Suprapubic skin (tissue), 4 donors: ENCODE measurements at regions not wholly inside any gene's neighbourhood (a gene's known extent, or its start where the extent isn't known, plus 50 kb on each side); places are given as distances from the start of the nearest gene placed in this dataset.

Source experiments
- DNase-seq, 2 donors: peaks; one replicate each; pipeline ENCODE4 v3.0.0-alpha.2; 2019; ENCODE audit warnings: low spot score in 2 of 2
- H3K27ac ChIP-seq: fragments of 200-600 bp; sonication (generic); one replicate; pipeline ENCODE4 v1.5.1; 2019
- H3K27me3 ChIP-seq: fragments of 200-600 bp; sonication (generic); one replicate; pipeline ENCODE4 v1.5.1; 2019
- H3K36me3 ChIP-seq: fragments of 200-600 bp; sonication (generic); one replicate; pipeline ENCODE4 v1.5.1; 2019
- H3K4me1 ChIP-seq: fragments of 200-600 bp; sonication (generic); one replicate; pipeline ENCODE4 v1.5.1; 2019
- H3K4me3 ChIP-seq: fragments of 200-600 bp; sonication (generic); one replicate; pipeline ENCODE4 v1.5.1; 2019; ENCODE audit warnings: mild to moderate bottlenecking
- H3K9me3 ChIP-seq: fragments of 200-600 bp; sonication (generic); one replicate; pipeline ENCODE4 v1.5.1; 2019
- CTCF ChIP-seq, 2 donors: fragments of 200-600 bp in 1 of 2; fragments of 450-650 bp in 1 of 2; sonication (generic) in 1 of 2; IDR thresholded peaks; one replicate each; pipeline ENCODE4 v1.5.1; 2016 to 2019; ENCODE audit warnings: antibody characterized with exemption in 2 of 2, mild to moderate bottlenecking in 1 of 2, moderate library complexity in 1 of 2
- EP300 ChIP-seq: sonication (generic); formaldehyde crosslinking; IDR thresholded peaks from one replicate; pipeline ENCODE4 v1.6.1; 2017; ENCODE audit warnings: antibody characterized with exemption
- POLR2A ChIP-seq, 2 donors: fragments of 450-650 bp; IDR thresholded peaks; one replicate each; pipeline ENCODE4 v1.6.1; 2017; ENCODE audit warnings: antibody characterized with exemption in 2 of 2, mild to moderate bottlenecking in 2 of 2, moderate library complexity in 2 of 2
- POLR2AphosphoS5 ChIP-seq, 3 donors: sonication (generic); formaldehyde crosslinking; IDR thresholded peaks; one replicate each; pipeline ENCODE4 v1.6.1; 2017; ENCODE audit warnings: antibody characterized with exemption in 3 of 3
- WGBS: methylation state at CpG from one replicate; pipeline ENCODE4 v1.1.5; 2018; 5-methylcytosine and 5-hydroxymethylcytosine counted together

GRCh38 chr12:68478516-68479260 lies 132.0 kb upstream of the RAP1B start:
- Histone ChIP-seq H3K9me3 (no peaks in the 10 kb centered on the region), H3K27me3 (no peaks in the 10 kb centered on the region), H3K4me3 (no peak overlapping the region), H3K27ac (no peak overlapping the region), H3K36me3 (no peaks in the 10 kb centered on the region), H3K4me1 (no peaks in the 10 kb centered on the region)
- WGBS = 91% methylated on average over 1 of the region's 1 CpG
- DNase-seq = no peak
- TF ChIP-seq CTCF (IDR thresholded peaks at IDR 0.05) (no peak), EP300 (no peak), POLR2A (IDR thresholded peaks at IDR 0.05) (no peak), POLR2AphosphoS5 (IDR thresholded peaks at IDR 0.05) (no peak)

GRCh38 chr12:68479261-68479895 lies 131.3 kb upstream of the RAP1B start:
- H3K4me3 ChIP-seq = no peak overlapping the region
- no peak overlapping the region for H3K27ac ChIP-seq
- no peaks in the 10 kb centered on the region for H3K4me1 ChIP-seq
- H3K9me3 ChIP-seq = no peaks in the 10 kb centered on the region
- WGBS = 29% methylated on average over 4 of the region's 4 CpGs
- H3K36me3 ChIP-seq = no peaks in the 10 kb centered on the region
- DNase-seq = no peak
- no peaks in the 10 kb centered on the region for H3K27me3 ChIP-seq
- TF ChIP-seq POLR2AphosphoS5 (IDR thresholded peaks at IDR 0.05) = no peak
- TF ChIP-seq POLR2A (IDR thresholded peaks at IDR 0.05) = no peak
- TF ChIP-seq CTCF (IDR thresholded peaks at IDR 0.05) = no peak
- TF ChIP-seq EP300 = no peak

GRCh38 chr12:68479896-68480291 lies 130.8 kb upstream of the RAP1B start:
- Histone ChIP-seq H3K27ac (no peak overlapping the region), H3K27me3 (no peaks in the 10 kb centered on the region), H3K9me3 (no peaks in the 10 kb centered on the region), H3K36me3 (no peaks in the 10 kb centered on the region), H3K4me1 (no peaks in the 10 kb centered on the region), H3K4me3 (no peak overlapping the region)
- TF ChIP-seq EP300 (no peak), CTCF (IDR thresholded peaks at IDR 0.05) (no peak), POLR2A (IDR thresholded peaks at IDR 0.05) (no peak), POLR2AphosphoS5 (IDR thresholded peaks at IDR 0.05) (no peak)
- 51% methylated on average over 2 of the region's 2 CpGs for WGBS
- DNase-seq = no peak

- H3K27me3 ChIP-seq = no peaks in the 10 kb centered on the region
- no peak for DNase-seq
- TF ChIP-seq CTCF (IDR thresholded peaks at IDR 0.05) (no peak), EP300 (no peak), POLR2AphosphoS5 (IDR thresholded peaks at IDR 0.05) (no peak), POLR2A (IDR thresholded peaks at IDR 0.05) (no peak)
- no peaks in the 10 kb centered on the region for H3K36me3 ChIP-seq
- no peak overlapping the region for H3K4me3 ChIP-seq
- H3K27ac ChIP-seq = no peak overlapping the region
- H3K9me3 ChIP-seq = no peaks in the 10 kb centered on the region
- H3K4me1 ChIP-seq = no peaks in the 10 kb centered on the region
Measured at GRCh38 chr12:68480526-68480925, 130.2 kb upstream of the RAP1B start.

- 53% methylated on average over 7 of the region's 7 CpGs for WGBS
- Histone ChIP-seq H3K4me1 (no peaks in the 10 kb centered on the region), H3K9me3 (no peaks in the 10 kb centered on the region), H3K4me3 (no peak overlapping the region), H3K36me3 (no peaks in the 10 kb centered on the region), H3K27me3 (no peaks in the 10 kb centered on the region), H3K27ac (no peak overlapping the region)
- TF ChIP-seq POLR2AphosphoS5 (IDR thresholded peaks at IDR 0.05) = no peak
- no peak for TF ChIP-seq EP300
- TF ChIP-seq CTCF (IDR thresholded peaks at IDR 0.05) = no peak
- no peak for TF ChIP-seq POLR2A (IDR thresholded peaks at IDR 0.05)
- no peak for DNase-seq
Measured at GRCh38 chr12:68481181-68481941, 129.3 kb upstream of the RAP1B start.
